ENCODE measurements at regions not wholly inside any gene's neighbourhood (a gene's known extent, or its start where the extent isn't known, plus 50 kb on each side); places are given as distances from the start of the nearest gene placed in this dataset.

DNA sequence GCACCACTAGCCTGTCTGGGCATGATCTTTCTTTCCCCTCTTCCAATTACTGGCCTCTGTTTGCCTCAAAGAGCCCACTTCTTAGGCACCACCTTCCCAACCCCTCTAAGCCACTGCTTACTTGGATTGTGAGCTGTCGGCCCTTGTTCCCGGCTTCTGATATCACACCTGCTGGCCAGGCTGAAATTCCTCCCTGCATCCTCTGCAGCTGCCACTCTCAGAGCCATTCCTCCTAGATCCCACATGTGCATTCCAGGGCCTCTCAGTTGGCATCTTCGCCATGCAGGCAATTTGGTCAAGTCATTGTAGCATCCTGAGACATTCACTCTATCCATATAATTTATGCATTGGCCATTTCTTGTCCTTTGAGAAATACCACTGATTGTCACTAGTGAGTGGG, 135.9 kb downstream of the OLIG3 start:
- no peak for DNase-seq (ENCODE audit: low spot score)
- TF ChIP-seq, protein P1, sequence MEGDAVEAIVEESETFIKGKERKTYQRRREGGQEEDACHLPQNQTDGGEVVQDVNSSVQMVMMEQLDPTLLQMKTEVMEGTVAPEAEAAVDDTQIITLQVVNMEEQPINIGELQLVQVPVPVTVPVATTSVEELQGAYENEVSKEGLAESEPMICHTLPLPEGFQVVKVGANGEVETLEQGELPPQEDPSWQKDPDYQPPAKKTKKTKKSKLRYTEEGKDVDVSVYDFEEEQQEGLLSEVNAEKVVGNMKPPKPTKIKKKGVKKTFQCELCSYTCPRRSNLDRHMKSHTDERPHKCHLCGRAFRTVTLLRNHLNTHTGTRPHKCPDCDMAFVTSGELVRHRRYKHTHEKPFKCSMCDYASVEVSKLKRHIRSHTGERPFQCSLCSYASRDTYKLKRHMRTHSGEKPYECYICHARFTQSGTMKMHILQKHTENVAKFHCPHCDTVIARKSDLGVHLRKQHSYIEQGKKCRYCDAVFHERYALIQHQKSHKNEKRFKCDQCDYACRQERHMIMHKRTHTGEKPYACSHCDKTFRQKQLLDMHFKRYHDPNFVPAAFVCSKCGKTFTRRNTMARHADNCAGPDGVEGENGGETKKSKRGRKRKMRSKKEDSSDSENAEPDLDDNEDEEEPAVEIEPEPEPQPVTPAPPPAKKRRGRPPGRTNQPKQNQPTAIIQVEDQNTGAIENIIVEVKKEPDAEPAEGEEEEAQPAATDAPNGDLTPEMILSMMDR (IDR thresholded peaks at IDR 0.05; ENCODE audit: extremely low read depth, insufficient read depth, missing control alignments) = no peak
- in situ Hi-C loops (cut with MboI; ENCODE audit: low pct_unique_long_range_greater_than_20kb, low sequenced_read_pairs, unreplicated experiment) = no loop called here

DNA sequence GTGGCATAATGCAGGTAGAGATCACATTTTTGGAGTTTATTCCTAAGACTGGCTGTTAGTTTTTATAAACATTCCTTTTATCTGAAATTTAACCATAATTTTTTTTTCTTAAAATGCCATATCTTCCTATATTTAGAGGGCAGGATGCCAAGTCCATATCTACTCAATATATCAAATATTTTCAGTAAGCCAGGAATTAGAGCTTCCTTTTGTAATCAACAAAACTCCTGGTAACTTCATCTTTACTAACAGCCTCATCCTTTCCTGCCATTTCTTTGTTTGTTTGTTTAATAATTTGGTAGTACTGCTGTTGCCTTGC, 136.3 kb downstream of the OLIG3 start:
- TF ChIP-seq, protein P1 (IDR thresholded peaks at IDR 0.05; ENCODE audit: extremely low read depth, insufficient read depth, missing control alignments) = no peak
- DNase-seq (ENCODE audit: low spot score) = no peak
- in situ Hi-C loops (cut with MboI; ENCODE audit: low pct_unique_long_range_greater_than_20kb, low sequenced_read_pairs, unreplicated experiment) = no loop called here

DNA sequence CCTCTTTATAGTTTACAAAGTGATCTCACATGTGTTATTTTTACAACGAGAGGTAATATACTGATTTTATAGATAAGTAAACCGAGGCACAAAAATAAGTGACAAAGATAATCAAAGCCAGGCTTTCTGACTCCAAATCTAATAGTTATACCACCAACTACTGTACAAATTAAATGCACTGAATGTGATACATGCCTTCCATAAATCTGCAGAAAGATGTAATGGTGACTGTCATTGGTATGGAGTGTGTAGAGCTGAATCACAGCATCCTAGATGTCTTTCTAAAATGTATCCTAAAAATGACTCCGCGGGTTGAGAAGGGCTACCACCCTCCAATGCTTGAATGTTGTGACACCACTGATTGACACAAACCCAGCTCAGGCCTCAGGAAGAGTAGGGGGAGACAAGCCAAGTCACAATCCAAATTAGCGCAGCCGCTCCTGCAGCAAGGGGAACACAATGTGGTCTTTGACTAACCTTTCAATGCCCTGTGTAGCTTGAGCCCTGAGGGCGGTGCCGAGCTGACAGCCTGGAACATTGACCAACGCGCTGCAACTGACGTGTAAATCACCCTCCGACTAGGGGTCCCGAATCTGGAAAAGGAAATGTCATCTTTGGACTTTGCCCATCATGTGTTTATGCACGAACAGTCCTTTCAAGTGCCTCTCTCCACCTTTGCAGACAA, 136.8 kb downstream of the OLIG3 start:
- in situ Hi-C loops (cut with MboI; ENCODE audit: low pct_unique_long_range_greater_than_20kb, low sequenced_read_pairs, unreplicated experiment) = no loop called here
- TF ChIP-seq, protein P1 (IDR thresholded peaks at IDR 0.05; ENCODE audit: extremely low read depth, insufficient read depth, missing control alignments) = no peak
- DNase-seq (ENCODE audit: low spot score) = no peak

DNA sequence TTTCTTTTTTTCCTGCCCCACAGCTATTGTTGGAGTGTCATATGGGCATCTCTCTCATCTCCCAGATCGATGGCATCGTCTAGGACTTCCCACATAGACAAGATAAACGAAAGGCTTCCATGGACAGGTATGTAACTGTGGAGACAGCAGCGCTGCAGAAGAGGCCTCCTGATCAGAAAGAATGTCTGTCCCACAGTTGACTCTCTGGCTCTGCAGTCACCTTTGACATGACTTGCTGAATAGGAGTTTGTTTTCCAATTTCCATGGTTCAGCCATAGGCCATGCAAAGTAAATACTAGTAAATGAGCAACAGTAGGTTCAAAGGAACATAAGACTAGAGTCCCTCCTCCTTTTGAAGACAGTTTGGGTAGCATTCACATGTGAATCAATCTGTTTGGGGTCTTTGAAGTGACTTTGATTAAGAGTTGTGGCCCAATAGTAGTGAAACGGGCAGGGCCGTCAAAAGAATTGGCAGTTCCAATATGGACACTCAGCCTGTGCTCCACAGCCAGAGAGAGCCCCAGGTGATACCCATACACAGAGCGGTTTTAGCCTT, 134.7 kb upstream of the IFNGR1 start:
- DNase-seq (ENCODE audit: low spot score) = no peak
- in situ Hi-C loops (cut with MboI; ENCODE audit: low pct_unique_long_range_greater_than_20kb, low sequenced_read_pairs, unreplicated experiment) = no loop called here
- TF ChIP-seq, protein P1 (IDR thresholded peaks at IDR 0.05; ENCODE audit: extremely low read depth, insufficient read depth, missing control alignments) = no peak

DNA sequence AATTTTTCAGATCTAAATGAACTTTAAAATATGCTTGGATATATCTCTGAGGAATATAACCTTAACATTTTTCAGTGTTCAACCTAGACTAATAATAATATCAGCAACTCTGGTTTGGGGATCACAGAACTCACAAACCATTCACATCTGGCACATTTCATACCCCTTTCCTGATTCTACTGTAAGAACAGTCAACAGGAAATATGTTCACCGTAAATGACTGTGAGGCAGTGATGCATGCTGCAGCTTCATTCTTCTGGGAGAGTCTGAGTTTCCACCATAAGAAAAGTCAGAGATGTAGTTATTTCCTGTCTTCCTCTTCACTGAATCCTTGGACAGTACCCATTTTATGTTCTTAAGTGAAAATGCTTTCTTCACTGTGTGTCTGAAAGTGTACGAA, 134.2 kb upstream of the IFNGR1 start:
- DNase-seq (ENCODE audit: low spot score) = no peak
- TF ChIP-seq, protein P1 (IDR thresholded peaks at IDR 0.05; ENCODE audit: extremely low read depth, insufficient read depth, missing control alignments) = no peak
- in situ Hi-C loops (cut with MboI; ENCODE audit: low pct_unique_long_range_greater_than_20kb, low sequenced_read_pairs, unreplicated experiment) = no loop called here

DNA sequence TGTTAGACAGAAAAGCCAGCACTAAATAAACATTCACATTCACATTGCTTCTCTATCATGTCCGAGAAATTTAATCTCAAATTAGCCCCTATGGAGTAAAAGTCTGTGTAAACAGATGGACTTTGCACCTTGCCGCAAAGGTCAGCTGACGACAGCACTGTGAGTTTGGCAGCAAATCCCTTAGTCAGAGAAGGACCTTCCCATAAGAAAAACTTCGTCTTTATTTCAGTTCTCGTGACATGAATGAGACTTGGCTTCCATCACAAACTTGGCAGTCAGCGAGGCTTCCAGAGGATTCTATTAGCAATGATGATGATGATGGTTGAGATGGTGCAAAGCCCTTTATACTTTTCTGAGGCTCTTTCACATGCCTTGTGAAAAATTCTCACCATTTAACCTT, 133.7 kb upstream of the IFNGR1 start:
- TF ChIP-seq, protein P1 (IDR thresholded peaks at IDR 0.05; ENCODE audit: extremely low read depth, insufficient read depth, missing control alignments) = no peak
- no peak for DNase-seq (ENCODE audit: low spot score)
- in situ Hi-C loops (cut with MboI; ENCODE audit: low pct_unique_long_range_greater_than_20kb, low sequenced_read_pairs, unreplicated experiment) = no loop called here
